ENCODE measurements at regions not wholly inside any gene's neighbourhood (a gene's known extent, or its start where the extent isn't known, plus 50 kb on each side); places are given as distances from the start of the nearest gene placed in this dataset.

- Histone ChIP-seq H3K27me3 (ENCODE audit: insufficient read depth, low read length) (no peaks in the 10 kb centered on the region), H3K9me3 (ENCODE audit: low read depth, low read length) (no peaks in the 10 kb centered on the region), H3K36me3 (ENCODE audit: insufficient read depth, low read length) (no peaks in the 10 kb centered on the region), H4K20me1 (ENCODE audit: insufficient read depth, low read length) (no peaks in the 10 kb centered on the region), H3K4me3 (ENCODE audit: insufficient read depth, low read length) (no peak overlapping the region), H3K79me2 (ENCODE audit: insufficient read depth, low read length) (no peaks in the 10 kb centered on the region), H3K27ac (ENCODE audit: low read depth, low read length) (peak overlapping the region; percentile 85), H2AFZ (ENCODE audit: low read length) (no peak overlapping the region), H3K4me1 (ENCODE audit: insufficient read depth, low read length) (peaks cover 34% of the 10 kb centered on the region), H3K4me2 (ENCODE audit: insufficient read depth, low read length) (no peak overlapping the region)
- DNase-seq (ENCODE audit: insufficient read length, low spot score, missing footprints) = no peak
- TF ChIP-seq CTCF (IDR thresholded peaks at IDR 0.05; ENCODE audit: extremely low read depth, low read depth, low read length) = no peak
Measured at GRCh38 chr2:215626063-215626462, 190.2 kb upstream of the FN1 start.

GRCh38 chr2:215625207-215625606 lies 189.3 kb upstream of the FN1 start:
- Histone ChIP-seq H3K4me1 (ENCODE audit: insufficient read depth, low read length) (peaks cover 34% of the 10 kb centered on the region), H4K20me1 (ENCODE audit: insufficient read depth, low read length) (no peaks in the 10 kb centered on the region), H3K27me3 (ENCODE audit: insufficient read depth, low read length) (no peaks in the 10 kb centered on the region), H3K36me3 (ENCODE audit: insufficient read depth, low read length) (no peaks in the 10 kb centered on the region), H3K9me3 (ENCODE audit: low read depth, low read length) (no peaks in the 10 kb centered on the region), H3K79me2 (ENCODE audit: insufficient read depth, low read length) (no peaks in the 10 kb centered on the region), H3K4me2 (ENCODE audit: insufficient read depth, low read length) (no peak overlapping the region), H3K4me3 (ENCODE audit: insufficient read depth, low read length) (no peak overlapping the region), H3K27ac (ENCODE audit: low read depth, low read length) (peak overlapping the region; percentile 85), H2AFZ (ENCODE audit: low read length) (no peak overlapping the region)
- DNase-seq (ENCODE audit: insufficient read length, low spot score, missing footprints) = no peak
- no peak for TF ChIP-seq CTCF (IDR thresholded peaks at IDR 0.05; ENCODE audit: extremely low read depth, low read depth, low read length)

GRCh38 chr2:215624423-215624829 lies 188.6 kb upstream of the FN1 start:
- Histone ChIP-seq H4K20me1 (ENCODE audit: insufficient read depth, low read length) (no peaks in the 10 kb centered on the region), H3K4me2 (ENCODE audit: insufficient read depth, low read length) (no peak overlapping the region), H2AFZ (ENCODE audit: low read length) (peak overlapping the region; percentile 13), H3K4me1 (ENCODE audit: insufficient read depth, low read length) (peaks cover 37% of the 10 kb centered on the region), H3K79me2 (ENCODE audit: insufficient read depth, low read length) (no peaks in the 10 kb centered on the region), H3K27me3 (ENCODE audit: insufficient read depth, low read length) (no peaks in the 10 kb centered on the region), H3K4me3 (ENCODE audit: insufficient read depth, low read length) (no peak overlapping the region), H3K36me3 (ENCODE audit: insufficient read depth, low read length) (no peaks in the 10 kb centered on the region), H3K9me3 (ENCODE audit: low read depth, low read length) (no peaks in the 10 kb centered on the region), H3K27ac (ENCODE audit: low read depth, low read length) (peak overlapping the region; percentile 85)
- TF ChIP-seq CTCF (IDR thresholded peaks at IDR 0.05; ENCODE audit: extremely low read depth, low read depth, low read length) = no peak
- DNase-seq (ENCODE audit: insufficient read length, low spot score, missing footprints) = peak; percentile 66

- H3K27ac ChIP-seq (ENCODE audit: low read depth, low read length) = no peak overlapping the region
- H3K4me1 ChIP-seq (ENCODE audit: insufficient read depth, low read length) = peaks cover 45% of the 10 kb centered on the region
- no peaks in the 10 kb centered on the region for H3K9me3 ChIP-seq (ENCODE audit: low read depth, low read length)
- no peak overlapping the region for H3K4me2 ChIP-seq (ENCODE audit: insufficient read depth, low read length)
- no peaks in the 10 kb centered on the region for H3K36me3 ChIP-seq (ENCODE audit: insufficient read depth, low read length)
- H2AFZ ChIP-seq (ENCODE audit: low read length) = no peak overlapping the region
- H3K27me3 ChIP-seq (ENCODE audit: insufficient read depth, low read length) = no peaks in the 10 kb centered on the region
- H4K20me1 ChIP-seq (ENCODE audit: insufficient read depth, low read length) = no peaks in the 10 kb centered on the region
- no peak overlapping the region for H3K4me3 ChIP-seq (ENCODE audit: insufficient read depth, low read length)
- TF ChIP-seq CTCF (IDR thresholded peaks at IDR 0.05; ENCODE audit: extremely low read depth, low read depth, low read length) = no peak
- no peaks in the 10 kb centered on the region for H3K79me2 ChIP-seq (ENCODE audit: insufficient read depth, low read length)
- no peak for DNase-seq (ENCODE audit: insufficient read length, low spot score, missing footprints)
Measured at GRCh38 chr2:215622837-215623236, 187.0 kb upstream of the FN1 start.

Data from osteoblast (primary cell).